Duodenal mucosa (tissue), 2 donors: ENCODE measurements at regions not wholly inside any gene's neighbourhood (a gene's known extent, or its start where the extent isn't known, plus 50 kb on each side); places are given as distances from the start of the nearest gene placed in this dataset.
A peak's percentile ranks its signal among the peaks of the same experiment; 100 is the strongest.

ENCODE experiments used
- H3K27ac ChIP-seq: one replicate; pipeline ENCODE4 v1.7.0; 2013; ENCODE audit warnings: low read depth, low read length
- H3K27me3 ChIP-seq, 2 donors: one replicate each; pipeline ENCODE4 v1.7.0; 2013; ENCODE audit warnings: low read length in 2 of 2, control low read depth in 1 of 2; ENCODE audit not compliant: insufficient read depth in 2 of 2, control insufficient read depth in 1 of 2
- H3K36me3 ChIP-seq, 2 donors: one replicate each; pipeline ENCODE4 v1.7.0; 2013; ENCODE audit warnings: low read length in 2 of 2, control low read depth in 1 of 2; ENCODE audit not compliant: insufficient read depth in 2 of 2, control insufficient read depth in 1 of 2
- H3K4me1 ChIP-seq, 2 donors: one replicate each; pipeline ENCODE4 v1.7.0; 2013; ENCODE audit warnings: low read length in 2 of 2, control low read depth in 1 of 2; ENCODE audit not compliant: insufficient read depth in 2 of 2, control insufficient read depth in 1 of 2
- H3K4me3 ChIP-seq, 2 donors: one replicate each; pipeline ENCODE4 v1.7.0; 2013; ENCODE audit warnings: low read length in 2 of 2, low read depth in 1 of 2
- H3K9ac ChIP-seq, 2 donors: one replicate each; pipeline ENCODE4 v1.7.0; 2013; ENCODE audit warnings: low read length in 2 of 2, low read depth in 1 of 2
- H3K9me3 ChIP-seq, 2 donors: one replicate each; pipeline ENCODE4 v1.7.0; 2013; ENCODE audit warnings: low read length in 2 of 2, control low read depth in 1 of 2; ENCODE audit not compliant: control insufficient read depth in 1 of 2

GRCh38 chr17:13346081-13346533 is 255.6 kb downstream of the HS3ST3A1 start:
- H3K9ac ChIP-seq = no peak overlapping the region
- no peaks in the 10 kb centered on the region for H3K4me1 ChIP-seq
- no peaks in the 10 kb centered on the region for H3K9me3 ChIP-seq
- no peaks in the 10 kb centered on the region for H3K27me3 ChIP-seq
- H3K4me3 ChIP-seq = no peak overlapping the region
- no peak overlapping the region for H3K27ac ChIP-seq
- H3K36me3 ChIP-seq = no peaks in the 10 kb centered on the region

DNA sequence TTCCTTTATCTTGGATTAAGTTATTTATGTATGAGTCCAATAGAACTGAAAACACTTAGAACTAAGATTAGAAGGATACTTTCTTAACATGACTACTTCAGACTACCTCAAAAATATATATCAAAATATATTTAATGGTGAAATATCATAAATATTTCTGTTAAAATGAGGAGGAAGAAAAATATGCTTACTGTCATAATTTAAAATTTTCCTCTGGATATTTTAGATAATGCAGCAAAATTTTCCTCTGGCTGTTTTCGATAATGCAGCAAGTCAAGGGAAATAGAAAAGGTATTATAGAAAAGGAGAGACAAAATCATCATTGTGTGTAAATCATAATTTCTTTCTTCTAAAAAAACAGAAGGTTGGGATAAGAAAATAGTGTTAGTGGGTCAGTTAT is 263.3 kb downstream of the HS3ST3A1 start:
- Histone ChIP-seq H3K4me3 (peak overlapping the region in 1 of 2 donors; percentile 31), H3K27me3 (no peaks in the 10 kb centered on the region), H3K9me3 (no peaks in the 10 kb centered on the region), H3K9ac (no peak overlapping the region), H3K36me3 (no peaks in the 10 kb centered on the region), H3K27ac (no peak overlapping the region), H3K4me1 (no peaks in the 10 kb centered on the region)

GRCh38 chr17:13337864-13338371 is 263.8 kb downstream of the HS3ST3A1 start:
- Histone ChIP-seq H3K9me3 (no peaks in the 10 kb centered on the region), H3K9ac (no peak overlapping the region), H3K4me3 (peak overlapping the region in 1 of 2 donors; percentile 31), H3K27me3 (no peaks in the 10 kb centered on the region), H3K36me3 (no peaks in the 10 kb centered on the region), H3K4me1 (no peaks in the 10 kb centered on the region), H3K27ac (no peak overlapping the region)

- Histone ChIP-seq H3K4me3 (no peak overlapping the region), H3K27ac (no peak overlapping the region), H3K9me3 (no peaks in the 10 kb centered on the region), H3K9ac (no peak overlapping the region), H3K36me3 (no peaks in the 10 kb centered on the region), H3K4me1 (no peaks in the 10 kb centered on the region), H3K27me3 (no peaks in the 10 kb centered on the region)
These were observed 264.6 kb downstream of the HS3ST3A1 start for GRCh38 chr17:13337151-13337550.

DNA sequence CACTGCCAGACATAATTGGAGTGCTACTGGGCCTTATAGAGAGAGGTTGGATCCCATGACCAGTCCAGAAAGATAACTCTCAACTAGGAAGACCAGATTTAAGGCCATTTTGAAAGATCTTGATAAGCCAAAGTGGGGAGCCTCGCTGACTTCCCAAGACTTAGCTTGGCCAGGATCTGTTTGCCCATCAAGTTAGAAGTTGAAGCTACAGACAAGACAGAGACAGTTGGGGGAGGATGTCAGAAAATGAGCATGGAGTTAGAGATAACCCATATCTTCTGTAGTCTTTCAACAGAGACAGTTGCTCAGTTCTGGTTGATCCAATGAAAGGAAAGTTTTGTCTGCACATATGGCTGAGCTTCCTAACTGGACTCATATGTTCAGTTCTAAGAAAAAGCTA is 267.4 kb downstream of the HS3ST3A1 start:
- Histone ChIP-seq H3K27ac (no peak overlapping the region), H3K27me3 (no peaks in the 10 kb centered on the region), H3K9me3 (no peaks in the 10 kb centered on the region), H3K4me3 (no peak overlapping the region), H3K36me3 (no peaks in the 10 kb centered on the region), H3K4me1 (no peaks in the 10 kb centered on the region), H3K9ac (no peak overlapping the region)

- no peak overlapping the region for H3K9ac ChIP-seq
- no peak overlapping the region for H3K27ac ChIP-seq
- H3K9me3 ChIP-seq = no peaks in the 10 kb centered on the region
- H3K4me1 ChIP-seq = no peaks in the 10 kb centered on the region
- H3K27me3 ChIP-seq = no peaks in the 10 kb centered on the region
- no peaks in the 10 kb centered on the region for H3K36me3 ChIP-seq
- H3K4me3 ChIP-seq = no peak overlapping the region
These were observed 268.1 kb downstream of the HS3ST3A1 start for GRCh38 chr17:13333661-13334060.

GRCh38 chr17:13332207-13332606 is 269.5 kb downstream of the HS3ST3A1 start:
- Histone ChIP-seq H3K27me3 (no peaks in the 10 kb centered on the region), H3K9ac (no peak overlapping the region), H3K27ac (no peak overlapping the region), H3K36me3 (no peaks in the 10 kb centered on the region), H3K9me3 (no peaks in the 10 kb centered on the region), H3K4me1 (no peaks in the 10 kb centered on the region), H3K4me3 (no peak overlapping the region)

GRCh38 chr17:13329421-13329820 is 272.3 kb downstream of the HS3ST3A1 start:
- no peaks in the 10 kb centered on the region for H3K9me3 ChIP-seq
- no peak overlapping the region for H3K9ac ChIP-seq
- no peak overlapping the region for H3K4me3 ChIP-seq
- no peaks in the 10 kb centered on the region for H3K27me3 ChIP-seq
- no peaks in the 10 kb centered on the region for H3K36me3 ChIP-seq
- H3K4me1 ChIP-seq = no peaks in the 10 kb centered on the region
- H3K27ac ChIP-seq = no peak overlapping the region

GRCh38 chr17:13323990-13324389 is 277.7 kb downstream of the HS3ST3A1 start:
- H3K36me3 ChIP-seq = no peaks in the 10 kb centered on the region
- H3K9ac ChIP-seq = no peak overlapping the region
- no peaks in the 10 kb centered on the region for H3K4me1 ChIP-seq
- H3K27ac ChIP-seq = no peak overlapping the region
- no peaks in the 10 kb centered on the region for H3K9me3 ChIP-seq
- H3K4me3 ChIP-seq = no peak overlapping the region
- no peaks in the 10 kb centered on the region for H3K27me3 ChIP-seq

- no peaks in the 10 kb centered on the region for H3K36me3 ChIP-seq
- no peak overlapping the region for H3K4me3 ChIP-seq
- no peak overlapping the region for H3K9ac ChIP-seq
- no peak overlapping the region for H3K27ac ChIP-seq
- no peaks in the 10 kb centered on the region for H3K9me3 ChIP-seq
- H3K4me1 ChIP-seq = no peaks in the 10 kb centered on the region
- no peaks in the 10 kb centered on the region for H3K27me3 ChIP-seq
These were observed 279.6 kb downstream of the HS3ST3A1 start for GRCh38 chr17:13321951-13322701.
